NCI-H748 (cell line): ENCODE measurements at regions not wholly inside any gene's neighbourhood (a gene's known extent, or its start where the extent isn't known, plus 50 kb on each side); places are given as distances from the start of the nearest gene placed in this dataset.

Experiments used
- DNase-seq: peaks from one replicate; lab custom pipeline; 2025; ENCODE audit not compliant: unreplicated experiment; lab: John Stamatoyannopoulos, UW

DNA sequence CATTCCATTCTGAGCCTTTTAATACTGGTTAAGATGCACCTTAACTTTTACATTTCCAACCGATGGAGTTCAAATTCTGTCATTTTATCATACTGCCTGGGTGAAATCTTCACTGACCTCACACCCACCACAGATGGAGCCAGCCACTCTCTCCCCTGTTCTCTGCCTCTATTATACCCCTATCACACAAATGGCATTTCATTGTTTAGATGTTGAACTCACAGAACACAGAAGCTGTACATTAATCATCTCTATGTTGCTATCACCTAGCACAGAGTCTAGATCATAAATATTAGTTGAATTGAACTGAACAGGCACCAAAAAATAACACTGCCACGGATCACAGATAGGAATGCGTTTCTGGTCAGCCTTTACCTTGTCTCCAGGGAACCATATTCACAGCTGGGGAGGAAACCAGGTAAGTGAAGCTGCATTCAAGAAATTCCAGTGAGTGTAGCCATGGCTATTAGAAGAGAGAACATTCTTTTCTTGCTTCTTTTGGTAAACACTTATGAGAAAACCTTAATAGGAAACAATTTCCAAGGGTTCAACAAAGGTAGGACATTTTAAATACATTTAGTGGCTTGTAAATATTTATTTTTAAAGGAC lies 194.9 kb upstream of the RMST start:
- DNase-seq: no peak

DNA sequence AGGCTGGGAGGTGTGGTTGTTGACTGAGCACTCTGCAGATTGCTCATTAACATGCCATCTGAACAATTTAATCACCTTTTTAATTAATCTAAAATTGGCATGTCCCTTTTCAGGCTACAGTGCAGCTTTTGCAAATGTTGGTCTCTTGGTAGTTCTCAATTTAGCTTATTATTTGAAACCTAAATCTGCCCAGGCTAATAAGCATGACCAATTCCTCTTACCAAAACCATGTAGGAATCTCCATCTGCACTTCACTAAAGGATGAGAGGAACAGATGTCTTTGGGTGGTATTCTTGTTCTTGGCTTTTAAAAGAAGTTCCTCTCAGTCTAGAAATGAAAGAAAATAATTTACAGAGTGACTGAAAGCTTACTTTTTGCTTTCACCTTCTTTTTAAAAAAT lies 190.1 kb upstream of the RMST start:
- DNase-seq: no peak

DNA sequence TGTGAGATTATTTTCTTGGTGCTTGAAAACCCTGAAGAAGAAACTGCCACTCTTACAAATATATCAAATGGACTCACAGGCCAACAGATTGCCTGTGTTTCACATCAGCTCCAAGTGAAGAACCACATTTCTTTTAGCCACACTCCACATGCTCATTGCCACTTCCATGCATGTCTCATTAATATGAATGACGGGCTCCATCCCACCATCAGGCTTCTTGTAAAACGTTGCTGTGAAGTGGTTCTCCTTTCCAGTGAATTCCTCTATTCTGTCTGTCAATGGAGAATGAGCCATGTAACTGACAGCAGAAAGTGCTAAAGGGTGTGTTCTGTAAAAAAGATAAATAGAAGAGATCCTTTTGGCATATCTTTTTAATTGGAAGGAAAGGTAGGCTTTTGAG lies 188.2 kb upstream of the RMST start:
- DNase-seq: no peak

DNA sequence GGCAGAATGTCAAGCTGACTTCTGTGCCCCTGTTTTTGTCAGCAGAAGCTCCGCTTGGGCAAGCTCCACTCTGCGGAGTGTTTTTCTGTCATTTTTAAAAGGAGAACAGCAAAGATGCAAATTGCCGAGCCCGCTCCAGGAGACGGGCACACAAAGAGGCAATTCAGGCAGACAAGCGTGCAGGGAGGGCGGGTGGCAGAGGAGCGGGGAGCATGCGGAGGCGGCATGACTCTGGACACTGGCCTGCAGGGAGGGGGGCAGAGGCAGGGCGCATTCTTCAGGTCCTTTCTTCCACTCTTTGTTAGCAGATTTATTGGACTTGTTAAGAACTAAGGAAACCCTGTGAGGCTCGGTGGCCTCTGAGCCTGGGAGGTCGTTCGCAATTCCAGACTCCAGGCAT lies 187.3 kb upstream of the RMST start:
- DNase-seq: no peak

DNA sequence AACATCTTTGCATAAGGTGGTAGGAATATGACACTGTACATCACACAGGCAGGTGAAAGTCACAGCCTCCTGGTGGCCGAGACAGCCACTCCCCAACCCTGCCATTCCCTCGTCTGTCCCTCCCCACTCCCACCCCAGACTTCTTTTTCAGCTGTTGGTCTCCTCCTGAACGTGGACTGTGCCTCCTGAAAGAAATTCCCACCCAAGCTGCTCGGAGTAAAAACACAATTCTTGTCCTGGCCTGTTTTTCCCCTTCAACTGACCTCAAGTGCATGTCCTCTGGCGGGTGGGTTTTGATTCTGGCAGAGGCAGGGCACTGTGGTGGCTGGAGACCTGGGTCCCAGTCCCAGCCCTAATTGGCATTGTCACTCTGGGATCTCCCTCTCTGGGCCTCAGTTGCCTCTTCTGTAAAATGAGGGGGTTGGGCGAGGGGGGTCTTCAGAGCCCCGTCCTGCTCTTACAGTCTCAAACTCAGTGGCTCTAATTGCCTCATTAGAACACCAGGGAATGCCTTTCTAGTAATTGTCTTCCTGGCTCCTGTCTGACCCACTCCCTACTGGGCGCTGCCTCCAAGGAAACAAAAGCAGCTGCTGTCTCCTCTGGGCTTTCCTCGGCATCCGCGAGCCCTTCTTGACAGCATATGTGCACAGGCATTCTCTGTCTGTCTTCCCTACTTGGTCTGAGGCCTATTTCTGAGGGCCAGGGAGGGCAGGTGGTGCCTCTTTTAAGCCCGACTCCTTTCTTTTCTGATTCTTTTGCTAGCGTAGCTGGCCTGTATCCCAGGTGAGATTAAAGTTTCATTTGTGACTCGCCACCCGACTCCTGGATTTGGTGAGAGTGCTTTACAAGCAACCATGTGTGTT lies 186.6 kb upstream of the RMST start:
- peak; percentile 49 for DNase-seq

DNA sequence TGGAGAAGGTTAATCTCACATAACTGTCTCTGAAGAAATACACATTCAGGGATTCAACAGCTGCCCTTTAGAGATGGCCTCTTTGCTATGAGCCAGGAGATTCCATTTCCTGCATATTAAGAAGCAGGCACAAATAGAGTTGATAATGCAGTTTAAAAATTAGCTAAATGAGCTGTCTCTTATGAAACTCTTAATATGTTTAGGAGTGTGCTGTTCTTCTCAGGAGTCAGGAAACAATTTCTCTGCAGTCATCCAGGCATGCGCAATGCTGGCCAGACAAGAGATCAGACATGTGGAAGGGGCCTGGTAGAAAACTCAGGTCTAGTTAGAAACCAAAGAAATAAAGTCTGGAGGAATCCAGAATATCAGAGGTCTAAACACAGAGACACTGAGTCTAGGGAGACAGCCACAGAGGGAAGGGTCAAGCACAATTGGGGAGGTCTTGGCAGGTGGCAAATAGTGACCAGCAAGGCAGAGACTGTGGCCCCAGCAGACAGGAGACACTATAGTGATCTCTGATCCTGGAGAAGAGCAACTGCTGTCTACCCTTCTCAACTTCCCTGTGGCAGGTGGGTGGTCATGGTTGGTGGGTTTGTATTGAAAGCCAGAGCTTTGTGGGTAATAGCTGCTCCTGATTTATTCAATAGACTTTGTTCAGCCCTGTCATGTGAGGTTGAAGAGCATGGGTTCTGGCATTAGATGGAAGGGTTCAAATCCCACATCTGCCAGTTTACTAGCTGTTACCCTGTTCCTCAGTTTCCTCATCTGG lies 185.8 kb upstream of the RMST start:
- DNase-seq: no peak

DNA sequence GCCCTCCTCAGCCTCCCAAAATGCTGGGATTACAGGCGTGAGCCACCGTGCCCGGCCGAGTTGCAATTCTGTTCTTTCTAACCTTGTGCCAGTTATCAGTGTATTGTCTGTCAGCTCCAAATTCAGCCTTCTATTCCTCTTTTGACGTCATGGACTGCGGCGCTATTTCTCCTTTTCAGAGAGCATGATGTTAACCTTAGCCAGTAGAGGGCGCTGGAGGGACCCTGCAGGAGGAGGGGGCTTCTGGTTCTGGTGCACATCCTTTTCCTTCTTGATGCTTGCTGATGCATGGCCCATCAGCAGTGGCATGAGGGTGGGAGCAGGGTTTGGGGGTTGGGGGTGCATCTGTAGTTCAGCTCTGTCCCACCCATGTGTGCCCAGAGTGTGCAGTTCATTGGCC lies 179.3 kb upstream of the RMST start:
- DNase-seq: peak; percentile 23

DNA sequence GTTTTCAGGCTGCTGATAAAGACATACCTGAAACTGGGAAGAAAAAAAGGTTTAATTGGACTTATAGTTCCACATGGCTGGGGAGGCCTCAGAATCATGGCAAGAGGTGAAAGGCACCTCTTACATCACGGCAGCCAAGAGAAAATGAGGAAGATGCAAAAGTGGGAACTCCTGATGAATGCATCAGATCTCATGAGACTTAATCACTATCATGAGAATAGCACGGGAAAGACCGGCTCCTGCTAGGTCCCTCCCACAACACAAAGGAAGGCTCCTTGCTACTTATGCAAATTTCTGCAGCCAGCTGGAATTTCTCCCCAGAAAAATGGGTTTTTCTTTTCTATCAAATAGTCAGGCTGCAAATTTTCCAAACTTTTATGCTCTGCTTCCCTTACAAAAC lies 174.1 kb upstream of the RMST start:
- DNase-seq: no peak

DNA sequence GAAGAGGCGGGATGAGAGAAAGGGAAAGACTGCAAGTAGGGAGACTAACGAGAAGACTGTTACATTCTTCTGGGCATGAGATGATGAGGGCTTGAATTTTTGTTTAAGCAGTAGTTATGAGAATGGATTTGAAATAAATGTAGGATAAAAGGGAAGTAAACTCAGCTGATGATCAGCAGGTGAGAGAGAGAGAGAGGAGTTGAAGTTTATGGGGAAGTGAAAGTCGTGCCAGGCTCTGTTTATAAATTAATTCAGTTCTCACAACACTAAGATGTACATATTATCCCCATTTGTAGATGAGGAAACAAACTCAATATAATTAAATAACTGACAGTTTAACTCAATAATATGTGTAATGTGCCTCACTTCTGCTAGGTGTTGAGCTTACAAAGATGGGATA lies 170.0 kb upstream of the RMST start:
- DNase-seq: no peak

DNA sequence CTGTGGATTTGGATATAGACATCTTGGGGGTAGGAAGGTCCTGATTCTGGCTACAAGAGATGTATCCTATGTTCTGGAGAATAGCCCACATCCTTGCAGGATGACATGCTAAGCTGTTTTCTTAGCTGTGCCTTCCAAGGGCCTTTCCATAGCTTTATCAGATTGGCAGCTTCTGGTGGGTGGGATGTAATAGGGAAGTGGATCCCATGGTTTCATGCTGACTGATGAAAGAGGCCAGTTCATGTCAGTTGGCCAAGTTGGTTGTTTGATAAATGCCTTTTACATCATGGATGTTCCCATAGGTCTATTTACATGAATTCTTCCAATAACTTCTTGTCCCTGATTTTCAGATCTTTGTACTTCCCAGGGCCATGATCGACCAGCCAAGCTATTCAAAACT lies 169.1 kb upstream of the RMST start:
- DNase-seq: no peak

DNA sequence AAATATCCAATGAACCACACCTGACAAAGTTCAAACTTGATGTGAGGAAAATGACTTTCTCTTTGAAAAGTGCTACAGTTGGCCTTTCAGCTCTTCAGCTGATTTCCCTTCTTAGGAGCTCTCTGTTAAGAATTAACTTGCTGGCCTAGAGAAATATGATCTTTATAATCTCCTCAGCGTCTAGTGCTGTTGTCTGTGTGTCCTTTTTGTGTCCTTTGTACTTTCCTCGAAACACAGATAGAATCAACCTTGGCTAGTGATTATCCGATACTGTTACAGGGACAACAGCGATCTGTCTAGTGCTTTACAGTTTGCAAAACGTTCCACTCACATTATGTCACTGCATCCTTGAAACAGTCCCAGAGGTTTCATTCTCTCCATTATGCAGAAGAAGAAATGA lies 162.8 kb upstream of the RMST start:
- no peak for DNase-seq

DNA sequence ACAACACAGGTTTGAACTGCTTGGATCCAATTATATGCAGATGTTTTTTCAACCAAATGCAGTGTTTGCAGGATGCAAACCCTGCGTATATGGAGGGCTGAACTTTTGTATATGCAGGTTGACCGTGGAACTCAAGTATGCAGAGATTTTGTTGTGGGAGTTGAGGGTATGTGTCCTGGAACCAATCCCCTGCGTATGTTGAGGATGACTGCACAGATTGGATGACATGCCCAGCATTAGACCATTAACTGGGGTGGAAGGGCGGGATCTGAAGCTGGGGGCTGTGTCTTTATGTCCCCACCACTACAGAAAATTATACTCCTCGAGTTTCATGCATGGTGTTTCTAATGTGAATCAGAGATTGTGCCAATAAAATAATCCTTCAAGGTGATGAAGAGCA lies 162.2 kb upstream of the RMST start:
- DNase-seq: no peak

DNA sequence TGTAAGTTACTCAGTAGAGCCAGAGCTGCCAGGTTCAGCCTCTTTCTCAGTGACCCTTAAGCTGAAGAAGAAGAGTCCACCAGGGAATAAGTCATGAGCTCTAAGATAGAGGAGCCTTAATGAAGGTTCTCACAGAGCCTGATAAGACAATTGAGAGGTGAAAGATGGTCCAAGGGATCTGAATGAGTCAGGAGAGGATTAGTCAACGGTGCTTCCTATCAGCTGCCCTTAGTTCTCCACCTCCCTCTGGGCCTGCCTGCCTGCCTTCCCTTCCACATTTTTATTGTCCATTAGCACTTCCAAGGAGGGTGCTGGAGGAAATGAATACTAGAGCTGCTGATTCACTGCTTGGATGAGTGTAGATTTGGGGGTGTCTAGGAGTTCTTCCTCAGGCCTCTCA lies 161.7 kb upstream of the RMST start:
- no peak for DNase-seq

DNA sequence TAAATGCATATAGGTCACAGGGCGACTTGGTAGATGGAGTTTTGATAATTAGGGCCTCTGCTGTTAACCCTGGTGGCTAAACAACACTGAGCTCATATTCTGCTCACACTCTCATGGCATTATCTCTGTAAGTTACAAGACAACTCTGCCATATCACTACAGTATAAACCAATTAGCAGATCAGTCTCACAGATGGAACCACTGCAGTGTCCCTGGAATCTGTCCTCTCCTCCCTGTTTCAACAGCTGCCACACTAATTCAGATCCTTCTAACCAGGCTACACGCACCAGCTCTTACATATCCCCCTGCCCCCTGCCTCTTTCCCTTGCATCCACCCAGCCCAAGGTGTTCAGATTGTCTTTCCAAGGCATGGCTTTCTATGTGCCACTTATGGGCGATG lies 161.0 kb upstream of the RMST start:
- no peak for DNase-seq

DNA sequence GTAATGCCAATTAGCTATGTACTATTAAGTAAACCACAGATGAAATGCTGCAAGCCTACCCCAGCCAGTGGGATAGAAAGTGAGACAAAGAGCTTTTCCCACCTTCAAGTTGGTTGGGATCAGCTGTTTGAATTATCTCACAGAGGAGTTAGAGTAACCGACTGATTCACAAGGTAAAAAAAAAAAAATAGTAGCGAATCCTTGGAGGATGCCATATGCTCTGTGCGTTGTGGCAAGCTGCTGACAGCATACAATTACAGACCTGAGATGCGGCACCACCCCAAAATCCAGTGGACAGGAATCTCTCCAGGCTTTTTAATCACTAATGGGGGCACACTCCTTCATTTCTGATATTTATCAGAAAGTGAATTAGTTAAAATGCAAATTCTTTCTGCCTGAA lies 157.0 kb upstream of the RMST start:
- no peak for DNase-seq

DNA sequence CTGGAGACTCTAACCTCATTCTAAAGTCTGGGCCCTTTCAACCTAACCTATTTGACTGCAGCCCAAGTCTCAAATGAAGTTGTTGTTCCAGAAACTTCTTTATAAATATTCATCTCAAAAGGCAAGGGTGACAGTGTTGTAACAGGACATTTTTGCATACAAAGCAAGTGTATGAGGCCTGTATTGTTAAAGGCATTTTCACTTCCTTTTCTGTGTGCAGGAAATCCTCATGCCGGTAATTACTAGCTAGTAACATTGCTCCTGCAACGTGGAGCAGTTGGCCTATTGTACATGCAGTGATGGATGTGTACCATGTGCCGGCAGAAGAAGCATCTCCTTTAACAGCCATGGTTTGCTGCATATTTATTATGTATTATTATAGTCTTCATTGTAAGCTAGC lies 156.5 kb upstream of the RMST start:
- peak; percentile 40 for DNase-seq

DNA sequence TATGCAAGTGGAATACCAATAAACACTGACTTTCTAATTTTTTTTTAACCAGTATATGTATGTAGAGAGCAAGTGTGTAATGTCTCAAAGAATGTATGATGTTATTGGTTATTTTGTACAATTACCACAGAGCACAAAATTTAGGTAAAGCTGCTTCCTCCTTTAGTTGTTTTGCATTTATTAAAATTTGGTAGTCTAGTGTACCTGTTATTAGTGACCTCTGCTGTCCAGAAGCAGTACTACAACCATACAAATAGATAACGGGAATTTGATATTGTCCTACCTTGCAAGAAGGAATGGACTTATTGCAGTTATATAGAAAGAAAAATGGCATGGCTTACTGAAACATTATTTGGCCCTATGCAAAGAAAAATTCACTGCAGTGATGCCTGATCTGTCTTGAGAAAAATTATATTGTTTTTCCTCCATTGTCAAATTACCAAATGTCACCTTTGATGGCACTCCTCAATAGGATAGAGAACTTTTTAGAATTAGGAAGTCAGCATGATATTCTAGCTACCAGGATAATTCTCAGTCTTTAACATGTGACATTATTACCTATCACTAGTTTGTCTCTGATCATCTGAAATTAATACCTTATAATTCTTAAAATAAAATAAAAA lies 153.9 kb upstream of the RMST start:
- DNase-seq: peak; percentile 66

DNA sequence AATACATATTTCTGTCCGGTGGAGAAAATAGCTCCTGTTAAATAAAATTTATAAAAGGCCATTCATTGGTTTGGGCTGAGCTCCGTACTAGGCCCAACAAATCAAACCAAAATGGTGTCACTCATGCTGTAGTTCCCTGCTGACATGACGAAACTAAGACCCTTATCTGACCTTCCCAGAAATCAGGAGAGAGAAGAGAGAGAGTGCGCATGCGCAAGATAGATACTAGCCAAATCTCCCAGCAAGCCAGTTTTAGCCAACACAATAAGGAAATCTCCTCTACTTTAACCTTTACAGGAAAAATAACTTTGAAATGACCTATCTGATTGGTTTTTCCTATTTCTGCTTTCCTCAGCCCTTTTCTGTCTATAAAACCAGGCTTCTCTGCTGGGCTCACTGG lies 152.7 kb upstream of the RMST start:
- DNase-seq: no peak

DNA sequence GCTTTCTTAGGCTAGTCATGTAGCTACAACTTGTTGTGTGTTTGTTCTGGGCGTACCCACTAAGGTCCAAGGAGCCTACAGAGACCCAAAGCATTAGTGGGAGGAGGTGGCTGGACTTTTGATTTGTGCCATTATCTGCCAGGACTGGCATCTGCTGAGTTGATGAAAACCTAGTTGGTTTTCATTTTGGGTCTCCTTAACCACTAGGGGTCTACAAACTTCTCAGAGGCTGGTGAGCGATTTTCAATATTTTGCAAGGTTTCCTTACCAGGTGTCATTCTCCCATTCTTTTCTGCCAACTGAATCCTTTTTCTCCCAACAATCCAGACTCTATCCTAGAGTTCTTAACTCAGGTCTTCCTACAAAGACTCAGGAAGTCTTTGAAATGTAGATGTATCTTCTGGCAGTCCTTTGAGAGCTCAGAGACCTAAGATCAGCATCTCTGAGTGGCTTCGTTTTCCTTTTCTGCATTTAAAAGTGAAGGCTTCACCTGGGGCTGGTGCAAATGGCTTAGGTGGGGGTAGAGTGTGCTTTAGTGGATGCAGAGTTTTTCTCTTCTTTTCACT lies 150.0 kb upstream of the RMST start:
- DNase-seq: peak; percentile 13

DNA sequence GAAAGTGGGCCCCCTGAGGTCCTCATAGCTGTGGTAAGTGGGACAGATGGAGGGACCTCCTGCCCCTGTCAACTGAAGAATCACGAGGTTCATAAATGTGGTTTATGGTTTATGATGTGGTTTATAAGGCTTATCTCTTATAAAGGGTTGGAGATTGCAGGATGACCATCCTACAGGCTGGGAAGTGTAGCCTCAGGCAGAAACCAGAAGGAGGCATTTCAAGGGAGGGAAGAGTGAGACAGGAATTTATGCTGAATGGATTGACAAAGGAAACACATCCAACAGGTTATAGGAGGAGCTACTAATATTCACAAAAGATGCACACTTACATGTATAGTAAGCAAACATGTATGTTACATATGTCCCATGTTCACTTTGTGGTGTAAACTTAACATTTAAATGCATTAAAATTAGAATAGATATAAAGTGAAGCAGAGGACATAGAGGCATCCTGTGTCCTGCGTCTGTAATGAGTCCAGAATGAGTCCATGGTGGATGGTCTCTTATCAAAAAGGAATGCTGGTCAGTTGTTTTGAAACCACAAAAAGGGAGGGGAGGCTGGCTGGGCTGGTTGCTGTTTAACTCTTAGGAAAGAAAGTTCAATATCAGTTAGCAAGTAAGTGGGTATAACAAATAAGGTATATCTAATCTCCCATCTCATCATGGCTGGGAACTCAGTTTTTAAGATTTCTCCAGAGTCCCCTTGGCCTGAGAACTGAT lies 149.0 kb upstream of the RMST start:
- no peak for DNase-seq

DNA sequence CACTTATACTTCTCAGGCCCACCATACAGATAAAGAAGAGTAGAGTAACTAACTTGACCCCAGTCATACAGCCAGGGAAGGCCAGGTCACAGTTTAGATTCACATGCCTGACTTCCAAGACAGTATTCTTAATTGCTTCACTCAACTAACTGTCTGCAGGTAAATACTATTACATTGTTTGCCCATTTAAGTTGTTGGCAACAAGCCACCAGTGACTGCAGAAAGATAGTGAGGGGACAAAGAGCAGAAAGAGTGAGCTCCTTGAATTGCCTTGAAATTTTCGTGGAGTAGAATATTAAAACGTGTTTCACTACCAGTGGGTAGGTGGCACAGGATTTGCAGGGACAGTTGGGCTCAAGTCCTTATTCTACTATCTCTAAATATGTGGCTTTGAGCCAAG lies 146.3 kb upstream of the RMST start:
- DNase-seq: no peak
